ENCODE measurements at regions not wholly inside any gene's neighbourhood (a gene's known extent, or its start where the extent isn't known, plus 50 kb on each side); places are given as distances from the start of the nearest gene placed in this dataset.

- TF ChIP-seq POLR2AphosphoS5 (IDR thresholded peaks at IDR 0.05): no peak
- TF ChIP-seq, protein P1, sequence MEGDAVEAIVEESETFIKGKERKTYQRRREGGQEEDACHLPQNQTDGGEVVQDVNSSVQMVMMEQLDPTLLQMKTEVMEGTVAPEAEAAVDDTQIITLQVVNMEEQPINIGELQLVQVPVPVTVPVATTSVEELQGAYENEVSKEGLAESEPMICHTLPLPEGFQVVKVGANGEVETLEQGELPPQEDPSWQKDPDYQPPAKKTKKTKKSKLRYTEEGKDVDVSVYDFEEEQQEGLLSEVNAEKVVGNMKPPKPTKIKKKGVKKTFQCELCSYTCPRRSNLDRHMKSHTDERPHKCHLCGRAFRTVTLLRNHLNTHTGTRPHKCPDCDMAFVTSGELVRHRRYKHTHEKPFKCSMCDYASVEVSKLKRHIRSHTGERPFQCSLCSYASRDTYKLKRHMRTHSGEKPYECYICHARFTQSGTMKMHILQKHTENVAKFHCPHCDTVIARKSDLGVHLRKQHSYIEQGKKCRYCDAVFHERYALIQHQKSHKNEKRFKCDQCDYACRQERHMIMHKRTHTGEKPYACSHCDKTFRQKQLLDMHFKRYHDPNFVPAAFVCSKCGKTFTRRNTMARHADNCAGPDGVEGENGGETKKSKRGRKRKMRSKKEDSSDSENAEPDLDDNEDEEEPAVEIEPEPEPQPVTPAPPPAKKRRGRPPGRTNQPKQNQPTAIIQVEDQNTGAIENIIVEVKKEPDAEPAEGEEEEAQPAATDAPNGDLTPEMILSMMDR (IDR thresholded peaks at IDR 0.05): no peak
Measured at GRCh38 chr2:238964544-238965067, 116.7 kb downstream of the TWIST2 start.
